ENCODE measurements at regions not wholly inside any gene's neighbourhood (a gene's known extent, or its start where the extent isn't known, plus 50 kb on each side); places are given as distances from the start of the nearest gene placed in this dataset.

DNA sequence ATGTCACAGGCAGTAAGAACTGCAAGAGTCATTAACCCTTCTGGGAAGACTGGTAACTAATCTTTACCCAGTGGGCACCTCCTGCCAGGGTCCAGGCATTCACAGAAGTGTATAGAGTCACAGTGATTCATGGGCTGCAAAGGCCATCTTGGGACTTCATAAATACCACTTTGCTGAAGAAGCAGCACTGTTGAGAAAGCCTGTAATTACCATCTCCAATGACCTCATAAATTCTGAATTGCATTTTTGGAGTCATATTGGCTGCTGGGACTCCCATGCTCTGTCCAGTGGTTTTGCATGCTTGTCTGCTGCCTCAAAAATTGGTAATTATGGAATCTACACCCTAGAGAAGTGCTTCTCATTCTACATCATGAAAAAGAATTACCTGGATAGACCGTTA, 837.2 kb downstream of the NTRK3 start:
- H3K27ac ChIP-seq: no peak overlapping the region

DNA sequence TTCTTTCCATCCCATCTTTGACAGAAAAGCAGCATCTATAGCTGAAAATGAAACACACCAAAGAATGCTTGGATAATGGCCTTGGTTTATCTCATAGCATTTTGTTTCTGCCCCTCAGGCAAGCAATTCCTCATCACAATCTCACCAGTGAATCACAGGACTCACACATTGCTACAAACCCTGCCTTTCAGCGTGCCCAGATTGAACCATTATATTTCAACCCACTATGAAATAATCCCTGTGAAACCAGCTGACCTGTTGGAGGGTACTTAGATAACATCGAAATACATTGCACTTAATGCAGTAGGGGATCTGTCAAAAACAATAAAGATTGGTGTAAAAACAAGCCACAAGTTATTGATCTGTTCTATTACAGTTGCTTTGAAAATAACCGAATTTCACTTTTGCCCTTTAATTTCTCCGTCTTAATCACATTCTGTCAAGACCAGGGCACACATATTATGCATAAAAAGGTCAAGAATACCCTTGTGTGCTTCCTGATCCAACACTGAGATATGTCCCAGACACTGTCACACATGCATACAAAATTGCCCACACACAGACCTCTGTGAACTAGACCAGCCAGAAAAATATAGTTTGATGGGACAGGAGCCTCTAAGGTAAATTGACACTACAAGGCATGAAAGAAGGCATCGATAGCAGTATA, 839.8 kb downstream of the NTRK3 start:
- Histone ChIP-seq H3K9me3 (no peaks in the 10 kb centered on the region), H3K36me3 (no peaks in the 10 kb centered on the region)

More for the DNA sequence above, 837.2 kb downstream of the NTRK3 start:
- no peak for TF ChIP-seq CTCF (IDR thresholded peaks at IDR 0.05)
- Histone ChIP-seq H3K36me3 (no peaks in the 10 kb centered on the region), H3K27me3 (no peaks in the 10 kb centered on the region), H3K4me3 (no peak overlapping the region), H3K9me3 (no peaks in the 10 kb centered on the region), H3K4me1 (no peaks in the 10 kb centered on the region)
- no peak for DNase-seq (ENCODE audit: low spot score)

GRCh38 chr15:87408902-87409301, 847.6 kb downstream of the NTRK3 start:
- H3K4me3 ChIP-seq: no peak overlapping the region

More for the DNA sequence above, 839.8 kb downstream of the NTRK3 start:
- no peak for TF ChIP-seq CTCF (IDR thresholded peaks at IDR 0.05)
- no peak overlapping the region for H3K27ac ChIP-seq
- no peaks in the 10 kb centered on the region for H3K4me1 ChIP-seq
- no peak overlapping the region for H3K4me3 ChIP-seq
- no peaks in the 10 kb centered on the region for H3K27me3 ChIP-seq
- DNase-seq (ENCODE audit: low spot score): no peak

DNA sequence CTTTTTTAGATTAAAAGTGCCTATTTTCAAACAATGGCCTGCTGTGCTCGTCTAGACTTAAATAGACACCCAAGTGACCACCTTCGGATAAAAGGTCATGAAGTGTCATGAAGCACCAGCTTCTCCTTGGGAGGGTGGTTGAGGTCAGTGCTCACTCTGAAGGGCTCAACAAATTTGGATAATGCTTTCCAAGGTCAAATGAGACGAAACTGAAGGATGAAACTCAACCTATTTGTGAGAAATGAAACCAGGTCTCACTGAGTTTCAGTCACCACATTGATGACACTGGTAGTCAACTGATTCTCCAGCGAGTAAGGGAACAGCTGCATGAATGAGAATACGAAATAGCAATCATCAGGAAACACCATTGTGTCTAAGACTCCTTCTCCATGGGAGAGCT, 852.6 kb downstream of the NTRK3 start:
- H3K27me3 ChIP-seq: no peaks in the 10 kb centered on the region
- H3K4me1 ChIP-seq: no peaks in the 10 kb centered on the region
- no peak for TF ChIP-seq CTCF (IDR thresholded peaks at IDR 0.05)

More at GRCh38 chr15:87408902-87409301, 847.6 kb downstream of the NTRK3 start:
- no peak overlapping the region for H3K27ac ChIP-seq
- no peak for DNase-seq (ENCODE audit: low spot score)
- no peak for TF ChIP-seq CTCF (IDR thresholded peaks at IDR 0.05)
- H3K36me3 ChIP-seq: no peaks in the 10 kb centered on the region
- no peaks in the 10 kb centered on the region for H3K4me1 ChIP-seq
- H3K9me3 ChIP-seq: no peaks in the 10 kb centered on the region
- H3K27me3 ChIP-seq: no peaks in the 10 kb centered on the region

DNA sequence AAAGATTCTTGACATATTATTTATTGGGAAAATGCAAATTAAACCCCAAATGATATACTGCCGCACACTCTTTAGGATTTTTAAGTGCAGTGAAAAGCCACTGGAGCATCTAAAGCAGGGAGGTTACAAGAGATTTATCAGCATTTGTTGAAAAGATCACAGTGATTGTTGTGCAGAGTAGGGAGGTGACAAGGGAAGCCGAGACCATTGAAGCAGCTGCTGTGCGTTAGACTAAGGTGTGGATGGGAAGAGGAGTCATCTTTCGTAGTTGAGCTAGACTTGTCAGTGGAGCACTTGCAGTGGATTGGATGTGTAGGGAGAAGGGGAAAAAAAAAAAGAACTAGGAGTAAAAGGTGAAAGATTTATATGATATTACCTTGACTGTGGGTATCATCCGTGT, 854.6 kb downstream of the NTRK3 start:
- TF ChIP-seq CTCF (IDR thresholded peaks at IDR 0.05): no peak
- Histone ChIP-seq H3K27ac (no peak overlapping the region), H3K9me3 (no peaks in the 10 kb centered on the region), H3K4me3 (no peak overlapping the region), H3K4me1 (no peaks in the 10 kb centered on the region), H3K36me3 (no peaks in the 10 kb centered on the region), H3K27me3 (no peaks in the 10 kb centered on the region)
- no peak for DNase-seq (ENCODE audit: low spot score)

More for the DNA sequence above, 852.6 kb downstream of the NTRK3 start:
- Histone ChIP-seq H3K4me3 (no peak overlapping the region), H3K27ac (no peak overlapping the region), H3K36me3 (no peaks in the 10 kb centered on the region), H3K9me3 (no peaks in the 10 kb centered on the region)
- no peak for DNase-seq (ENCODE audit: low spot score)

DNA sequence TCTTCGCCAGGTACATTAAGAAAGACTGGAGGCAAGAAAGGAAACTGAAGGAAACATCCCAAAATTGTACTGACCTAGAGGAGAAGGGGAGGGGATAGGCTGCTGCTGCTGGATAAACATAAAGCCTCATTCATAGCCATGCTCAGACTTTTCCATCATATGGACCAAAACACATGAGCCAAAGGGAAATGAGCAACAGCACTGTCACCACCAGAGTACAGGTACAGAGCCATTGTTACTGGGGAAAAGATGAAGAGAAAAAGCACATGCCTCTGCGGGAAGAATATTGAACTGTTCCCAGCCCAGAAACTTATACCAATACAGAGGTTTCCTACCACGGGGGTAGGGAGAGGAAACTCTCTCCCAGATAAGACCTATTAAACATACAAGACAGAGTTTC, 861.9 kb downstream of the NTRK3 start:
- Histone ChIP-seq H3K4me3 (no peak overlapping the region), H3K4me1 (no peaks in the 10 kb centered on the region), H3K9me3 (peaks cover 0 to 12% of the 10 kb centered on the region in 2 donors), H3K27me3 (no peaks in the 10 kb centered on the region), H3K27ac (no peak overlapping the region), H3K36me3 (no peaks in the 10 kb centered on the region)
- DNase-seq (ENCODE audit: low spot score): no peak
- TF ChIP-seq CTCF (IDR thresholded peaks at IDR 0.05): no peak

All from right atrium auricular region (tissue), 2 donors.